ENCODE measurements at regions not wholly inside any gene's neighbourhood (a gene's known extent, or its start where the extent isn't known, plus 50 kb on each side); places are given as distances from the start of the nearest gene placed in this dataset.

DNA sequence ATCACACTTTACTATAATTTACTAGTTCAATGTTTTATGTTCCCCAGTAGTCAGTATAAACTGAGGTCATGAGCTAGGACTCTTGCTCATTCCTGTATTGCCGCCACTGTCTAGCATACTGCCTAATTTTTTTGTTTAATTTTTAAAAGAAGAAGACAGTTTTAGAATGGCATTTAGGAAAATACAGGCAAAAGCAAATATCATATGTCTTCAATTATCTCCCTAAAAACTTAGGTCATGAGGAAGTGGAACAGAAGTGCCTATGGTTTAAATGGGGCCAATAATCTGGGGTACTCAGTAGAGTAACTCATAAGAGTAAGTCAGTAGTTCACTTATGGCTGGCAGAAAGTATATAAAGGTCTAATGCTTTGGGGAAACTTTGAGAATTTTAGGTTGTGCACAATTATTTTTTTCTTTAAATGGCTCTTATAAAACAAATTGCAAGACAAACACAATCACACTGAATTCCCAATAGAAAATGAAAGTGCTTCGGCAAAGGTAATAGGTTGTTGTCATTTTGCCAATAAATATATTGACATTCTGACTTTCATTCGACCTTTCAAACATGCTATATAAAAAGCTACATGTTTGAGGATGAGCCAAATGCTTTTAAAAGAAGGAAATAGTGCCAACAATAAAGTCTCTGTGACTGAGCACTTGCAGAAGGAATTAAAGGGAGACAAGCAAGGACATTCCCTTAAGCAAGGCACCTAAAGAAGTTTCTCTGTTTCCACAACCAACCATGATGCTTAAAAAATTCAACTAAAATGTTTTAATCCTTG is 390.1 kb downstream of the PDGFC start:
- peak; percentile 71 for FAIRE-seq

More for the DNA sequence above, 390.1 kb downstream of the PDGFC start:
- no peak overlapping the region for H3K27ac ChIP-seq (ENCODE audit: insufficient read depth, low read depth, low read length)
- H3K4me1 ChIP-seq (ENCODE audit: control insufficient read depth, extremely low read depth, insufficient read depth, low read length), result peaks cover 23% of the 10 kb centered on the region
- peak overlapping the region; percentile 93 for H2AFZ ChIP-seq (ENCODE audit: low read depth, low read length)
- dilution Hi-C loops (cut with MboI; ENCODE audit: extremely low pct_ligation_motif_present, low sequenced_read_pairs) (no loop called here), intact Hi-C loops (cut with micrococcal nuclease) (no loop called here)
- peak; percentile 51 for DNase-seq (ENCODE audit: low read depth, low spot score)
- H3K9me3 ChIP-seq (replicated peaks; ENCODE audit: control insufficient read depth, insufficient read depth, low read length), result no peaks in the 10 kb centered on the region
- ChIA-PET POLR2A (no interaction called here), CTCF (interaction anchor here (1.0 kb wide), 1 partner anchor 12 kb away, joined by 3 read pairs; no protein-coding TSS in a partner anchor)
- TF ChIP-seq MYC (IDR thresholded peaks at IDR 0.05; ENCODE audit: low read depth, low read length) (no peak), POLR2AphosphoS5 (IDR thresholded peaks at IDR 0.05; ENCODE audit: insufficient read depth, low read depth, low read length) (no peak), FOS (IDR thresholded peaks at IDR 0.05; ENCODE audit: borderline replicate concordance, insufficient read depth, low read length) (no peak), POLR2A (IDR thresholded peaks at IDR 0.05; ENCODE audit: low read depth, low read length) (no peak), GATA2 (IDR thresholded peaks at IDR 0.05; ENCODE audit: insufficient read depth, insufficient read length, low read depth, low read length) (no peak), EZH2 (IDR thresholded peaks at IDR 0.05; ENCODE audit: borderline replicate concordance, low read depth, low read length, severe bottlenecking) (no peak), JUN (IDR thresholded peaks at IDR 0.05; ENCODE audit: borderline replicate concordance, insufficient read depth, insufficient read length, low read depth) (no peak)
- TF ChIP-seq, protein P1, sequence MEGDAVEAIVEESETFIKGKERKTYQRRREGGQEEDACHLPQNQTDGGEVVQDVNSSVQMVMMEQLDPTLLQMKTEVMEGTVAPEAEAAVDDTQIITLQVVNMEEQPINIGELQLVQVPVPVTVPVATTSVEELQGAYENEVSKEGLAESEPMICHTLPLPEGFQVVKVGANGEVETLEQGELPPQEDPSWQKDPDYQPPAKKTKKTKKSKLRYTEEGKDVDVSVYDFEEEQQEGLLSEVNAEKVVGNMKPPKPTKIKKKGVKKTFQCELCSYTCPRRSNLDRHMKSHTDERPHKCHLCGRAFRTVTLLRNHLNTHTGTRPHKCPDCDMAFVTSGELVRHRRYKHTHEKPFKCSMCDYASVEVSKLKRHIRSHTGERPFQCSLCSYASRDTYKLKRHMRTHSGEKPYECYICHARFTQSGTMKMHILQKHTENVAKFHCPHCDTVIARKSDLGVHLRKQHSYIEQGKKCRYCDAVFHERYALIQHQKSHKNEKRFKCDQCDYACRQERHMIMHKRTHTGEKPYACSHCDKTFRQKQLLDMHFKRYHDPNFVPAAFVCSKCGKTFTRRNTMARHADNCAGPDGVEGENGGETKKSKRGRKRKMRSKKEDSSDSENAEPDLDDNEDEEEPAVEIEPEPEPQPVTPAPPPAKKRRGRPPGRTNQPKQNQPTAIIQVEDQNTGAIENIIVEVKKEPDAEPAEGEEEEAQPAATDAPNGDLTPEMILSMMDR (IDR thresholded peaks at IDR 0.05; ENCODE audit: extremely low read depth in 1 of 2, insufficient read depth in 1 of 2, low read depth in 1 of 2, low read length in 2 of 2), result no peak
- TF ChIP-seq, protein P2, sequence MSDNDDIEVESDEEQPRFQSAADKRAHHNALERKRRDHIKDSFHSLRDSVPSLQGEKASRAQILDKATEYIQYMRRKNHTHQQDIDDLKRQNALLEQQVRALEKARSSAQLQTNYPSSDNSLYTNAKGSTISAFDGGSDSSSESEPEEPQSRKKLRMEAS (IDR thresholded peaks at IDR 0.05; ENCODE audit: insufficient read depth, insufficient read length), result no peak
- H3K9ac ChIP-seq (replicated peaks; ENCODE audit: extremely low read depth, insufficient read depth, low read length), result peak overlapping the region; percentile 15
- H3K79me2 ChIP-seq (ENCODE audit: control insufficient read depth, insufficient read depth, low read length), result no peaks in the 10 kb centered on the region
- no peaks in the 10 kb centered on the region for H4K20me1 ChIP-seq (replicated peaks; ENCODE audit: control insufficient read depth, extremely low read depth, insufficient read depth, low read length)
- no TSS peak for BruUV-seq (replicated peaks)
- H3K4me3 ChIP-seq (replicated peaks in 1 of 3; ENCODE audit: insufficient read depth in 1 of 3, low read depth in 1 of 3, low read length in 3 of 3), result peak overlapping the region in 2 of 3 experiments; percentile 31 to 59
- no peaks in the 10 kb centered on the region for H3K9me1 ChIP-seq (replicated peaks; ENCODE audit: control insufficient read depth, extremely low read depth, insufficient read depth, low read length)
- no peaks in the 10 kb centered on the region for H3K36me3 ChIP-seq (ENCODE audit: control insufficient read depth in 2 of 2, extremely low read depth in 1 of 2, insufficient read depth in 2 of 2, low read length in 2 of 2)
- peak overlapping the region; percentile 97 for H3K4me2 ChIP-seq (ENCODE audit: insufficient read depth, low read length)
- no peaks in the 10 kb centered on the region for H3K27me3 ChIP-seq (ENCODE audit: control insufficient read depth in 2 of 2, insufficient read depth in 2 of 2, low read length in 2 of 2)

All from endothelial cell of umbilical vein (primary cell).